ENCODE measurements at regions not wholly inside any gene's neighbourhood (a gene's known extent, or its start where the extent isn't known, plus 50 kb on each side); places are given as distances from the start of the nearest gene placed in this dataset.

GRCh38 chr2:215799194-215799593 lies 214.2 kb downstream of the MREG start:
- H3K9me3 ChIP-seq (ENCODE audit: control insufficient read depth, insufficient read depth, low read depth, low read length) = no peaks in the 10 kb centered on the region; the same call in 1 of the 2 replicates
- DNase-seq (ENCODE audit: low read depth, low spot score) (no peak), ATAC-seq (no peak)
- BruUV-seq (replicated peaks) = no TSS peak
- H3K27me3 ChIP-seq (ENCODE audit: control insufficient read depth, insufficient read depth, low read length) = no peaks in the 10 kb centered on the region
- TF ChIP-seq SIN3A (IDR thresholded peaks at IDR 0.05; ENCODE audit: borderline replicate concordance, insufficient read depth, low read depth, low read length) (no peak), POLR2AphosphoS5 (IDR thresholded peaks at IDR 0.05; ENCODE audit: low read depth, low read length) (no peak), CTCF (IDR thresholded peaks at IDR 0.05) (no peak), TCF7L2 (IDR thresholded peaks at IDR 0.05; ENCODE audit: low read depth, low read length) (no peak), REST (IDR thresholded peaks at IDR 0.05; ENCODE audit: insufficient read depth in 1 of 2, low read depth in 2 of 2, low read length in 1 of 2) (no peak)
- no peaks in the 10 kb centered on the region for H3K4me1 ChIP-seq (ENCODE audit: control insufficient read depth, insufficient read depth, low read length)
- intact Hi-C loops (cut with micrococcal nuclease; ENCODE audit: unreplicated experiment) = no loop called here
- no peak overlapping the region for H3K4me3 ChIP-seq (ENCODE audit: low read depth in 2 of 2, low read length in 2 of 2)
- no peaks in the 10 kb centered on the region for H3K36me3 ChIP-seq (ENCODE audit: control insufficient read depth, insufficient read depth, low read length)
- in situ Hi-C loops (cut with HindIII; ENCODE audit: low pct_unique_long_range_greater_than_20kb, low sequenced_read_pairs) = no loop called here
- no peak overlapping the region for H3K27ac ChIP-seq (ENCODE audit: low read length)
- ChIA-PET POLR2A (no interaction called here), CTCF (no interaction called here)

GRCh38 chr2:215797676-215798075 lies 215.7 kb downstream of the MREG start:
- Histone ChIP-seq H3K36me3 (ENCODE audit: control insufficient read depth, insufficient read depth, low read length) (no peaks in the 10 kb centered on the region), H3K4me3 (ENCODE audit: low read depth in 2 of 2, low read length in 2 of 2) (no peak overlapping the region), H3K4me1 (ENCODE audit: control insufficient read depth, insufficient read depth, low read length) (no peaks in the 10 kb centered on the region), H3K9me3 (ENCODE audit: control insufficient read depth, insufficient read depth, low read depth, low read length) (no peaks in the 10 kb centered on the region; the same call in 1 of the 2 replicates), H3K27ac (ENCODE audit: low read length) (no peak overlapping the region), H3K27me3 (ENCODE audit: control insufficient read depth, insufficient read depth, low read length) (no peaks in the 10 kb centered on the region)
- no peak for DNase-seq (ENCODE audit: low read depth, low spot score)
- no TSS peak for BruUV-seq (replicated peaks)
- intact Hi-C loops (cut with micrococcal nuclease; ENCODE audit: unreplicated experiment) = no loop called here
- ChIA-PET POLR2A (no interaction called here), CTCF (no interaction called here)
- no peak for TF ChIP-seq POLR2AphosphoS5 (IDR thresholded peaks at IDR 0.05; ENCODE audit: low read depth, low read length)
- no peak for TF ChIP-seq TCF7L2 (IDR thresholded peaks at IDR 0.05; ENCODE audit: low read depth, low read length)
- TF ChIP-seq REST (IDR thresholded peaks at IDR 0.05; ENCODE audit: insufficient read depth in 1 of 2, low read depth in 2 of 2, low read length in 1 of 2) = no peak
- TF ChIP-seq SIN3A (IDR thresholded peaks at IDR 0.05; ENCODE audit: borderline replicate concordance, insufficient read depth, low read depth, low read length) = no peak
- no peak for ATAC-seq
- in situ Hi-C loops (cut with HindIII; ENCODE audit: low pct_unique_long_range_greater_than_20kb, low sequenced_read_pairs) = no loop called here
